GM10248 (cell line): ENCODE measurements at regions not wholly inside any gene's neighbourhood (a gene's known extent, or its start where the extent isn't known, plus 50 kb on each side); places are given as distances from the start of the nearest gene placed in this dataset.

Experiments
- CTCF ChIA-PET: fragments of 300-600 bp; sonication (Branson Sonifier 250); formaldehyde crosslinking; extraction: SDS; loops from one replicate; lab custom pipeline; 2021; ENCODE audit warnings: antibody characterized with exemption; lab: Yijun Ruan, JAX
- POLR2A ChIA-PET: fragments of 350-650 bp; sonication (Branson Sonifier 250); formaldehyde crosslinking; extraction: SDS; loops from one replicate; lab custom pipeline; 2020; ENCODE audit warnings: antibody characterized with exemption; lab: Yijun Ruan, JAX
- DNase-seq: peaks from one replicate; pipeline ENCODE4 v3.0.0; 2012; ENCODE audit errors: extremely low spot score
- CTCF ChIP-seq: IDR thresholded peaks from 2 replicates; pipeline ENCODE4 v1.5.1; 2012; ENCODE audit warnings: mild to moderate bottlenecking, low read depth; ENCODE audit errors: extremely low read depth, missing control alignments, control extremely low read depth

GRCh38 chr10:24784061-24784460 is 60.4 kb upstream of the ARHGAP21 start:
- no peak for TF ChIP-seq CTCF
- ChIA-PET CTCF (interaction anchor here (1.4 to 1.5 kb wide), 2 partner anchors 14 to 181 kb away, joined by 3 read pairs; no protein-coding TSS in a partner anchor), POLR2A (no interaction called here)
- DNase-seq: no peak

GRCh38 chr10:24783504-24783903 is 59.8 kb upstream of the ARHGAP21 start:
- no peak for TF ChIP-seq CTCF
- ChIA-PET CTCF (no interaction called here), POLR2A (no interaction called here)
- no peak for DNase-seq

- CTCF ChIA-PET: interaction anchor here (1.2 to 1.3 kb wide), 3 partner anchors 11 to 19 kb away, joined by 3 to 4 read pairs (median 3); no protein-coding TSS in a partner anchor
- TF ChIP-seq CTCF: no peak
- DNase-seq: no peak
- POLR2A ChIA-PET: no interaction called here
Observed at GRCh38 chr10:24779737-24780136, 56.0 kb upstream of the ARHGAP21 start.

GRCh38 chr10:24778298-24778697 is 54.6 kb upstream of the ARHGAP21 start:
- CTCF ChIA-PET: interaction anchor here (1.0 to 1.3 kb wide), 2 partner anchors 15 to 21 kb away, joined by 3 to 4 read pairs; no protein-coding TSS in a partner anchor
- POLR2A ChIA-PET: no interaction called here
- no peak for TF ChIP-seq CTCF
- DNase-seq: no peak

- no peak for TF ChIP-seq CTCF
- POLR2A ChIA-PET: no interaction called here
- DNase-seq: no peak
- CTCF ChIA-PET: no interaction called here
Observed at GRCh38 chr10:24777196-24777595, 53.5 kb upstream of the ARHGAP21 start.

GRCh38 chr10:24773939-24774589 is 50.4 kb upstream of the ARHGAP21 start:
- ChIA-PET CTCF (no interaction called here), POLR2A (no interaction called here)
- no peak for TF ChIP-seq CTCF
- DNase-seq: no peak
